GM23338 (cell line): ENCODE measurements at regions not wholly inside any gene's neighbourhood (a gene's known extent, or its start where the extent isn't known, plus 50 kb on each side); places are given as distances from the start of the nearest gene placed in this dataset.

Experiments
- CREB1 ChIP-seq: fragments of 250-450 bp; sonication (Bioruptor Pico); IDR thresholded peaks from 2 replicates; pipeline ENCODE4 v1.5.0; 2020; ENCODE audit warnings: low read depth, mild to moderate bottlenecking, moderate library complexity
- EZH2phosphoT487 ChIP-seq: fragments of 200-600 bp; sonication (generic); IDR thresholded peaks from one replicate; pipeline ENCODE4 v1.8.1; 2018; ENCODE audit warnings: antibody characterized with exemption; ENCODE audit not compliant: unreplicated experiment

DNA sequence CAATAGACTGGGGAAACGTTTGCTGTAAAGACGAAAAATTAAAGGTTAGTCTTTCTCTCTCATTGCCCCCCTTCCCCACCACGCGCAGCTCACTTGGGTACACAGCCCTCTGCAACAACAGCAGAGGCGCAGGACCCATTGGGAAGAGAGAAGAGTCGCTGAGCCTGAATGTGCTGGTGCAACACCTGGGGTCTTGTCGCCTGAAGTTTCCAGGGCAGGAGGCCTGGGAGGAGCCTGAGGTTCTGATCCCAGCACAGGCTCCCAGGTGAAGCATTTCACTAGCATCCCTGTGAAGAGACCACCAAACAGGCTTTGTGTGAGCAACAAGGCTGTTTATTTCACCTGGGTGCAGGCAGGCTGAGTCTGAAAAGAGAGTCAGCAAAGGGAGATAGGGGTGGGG, 116.2 kb upstream of the NTM start:
- TF ChIP-seq CREB1 (CRISPR knock-in tag) (no peak), EZH2phosphoT487 (no peak)
